ENCODE measurements at regions not wholly inside any gene's neighbourhood (a gene's known extent, or its start where the extent isn't known, plus 50 kb on each side); places are given as distances from the start of the nearest gene placed in this dataset.
"Not testable (repeated sequence)": the region's sequence is repeated elsewhere in the genome, so short reads cannot be mapped to it uniquely, and the experiment has no call there.

- peak in 1 of 2 donors; percentile 47 for ATAC-seq
- Histone ChIP-seq H3K4me1 (ENCODE audit: control insufficient read depth, insufficient read depth, low read length) (no peaks in the 10 kb centered on the region), H3K27ac (ENCODE audit: low read length) (no peak overlapping the region), H3K27me3 (ENCODE audit: control insufficient read depth, insufficient read depth) (no peaks in the 10 kb centered on the region), H3K4me3 (ENCODE audit: low read length) (no peak overlapping the region), H3K9me3 (ENCODE audit: control insufficient read depth, low read length) (no peaks in the 10 kb centered on the region)
- intact Hi-C loops (cut with DNase I): no loop called here
- WGBS: 86% methylated on average over 4 of the region's 4 CpGs
- no peak for DNase-seq
These were observed 172.2 kb downstream of the TM2D1 start for GRCh38 chr1:61552630-61553305.

GRCh38 chr1:61547302-61547701 lies 177.6 kb downstream of the TM2D1 start:
- intact Hi-C loops (cut with DNase I); H3K4me1 ChIP-seq (ENCODE audit: control insufficient read depth, insufficient read depth, low read length); H3K27me3 ChIP-seq (ENCODE audit: control insufficient read depth, insufficient read depth); ATAC-seq; H3K9me3 ChIP-seq (ENCODE audit: control insufficient read depth, low read length); DNase-seq; H3K27ac ChIP-seq (ENCODE audit: low read length); H3K4me3 ChIP-seq (ENCODE audit: low read length): not testable (repeated sequence)
- WGBS: 87% methylated on average over 2 of the region's 2 CpGs

GRCh38 chr1:61544870-61545269 lies 180.1 kb downstream of the TM2D1 start:
- WGBS: 71% methylated on average over 2 of the region's 2 CpGs
- DNase-seq; intact Hi-C loops (cut with DNase I); H3K4me1 ChIP-seq (ENCODE audit: control insufficient read depth, insufficient read depth, low read length); H3K9me3 ChIP-seq (ENCODE audit: control insufficient read depth, low read length); H3K27me3 ChIP-seq (ENCODE audit: control insufficient read depth, insufficient read depth); ATAC-seq; H3K27ac ChIP-seq (ENCODE audit: low read length); H3K4me3 ChIP-seq (ENCODE audit: low read length): not testable (repeated sequence)

GRCh38 chr1:61543498-61543897 lies 181.4 kb downstream of the TM2D1 start:
- ATAC-seq; H3K4me3 ChIP-seq (ENCODE audit: low read length); H3K9me3 ChIP-seq (ENCODE audit: control insufficient read depth, low read length); intact Hi-C loops (cut with DNase I); DNase-seq; H3K4me1 ChIP-seq (ENCODE audit: control insufficient read depth, insufficient read depth, low read length); H3K27ac ChIP-seq (ENCODE audit: low read length); H3K27me3 ChIP-seq (ENCODE audit: control insufficient read depth, insufficient read depth): not testable (repeated sequence)

- Histone ChIP-seq H3K9me3 (ENCODE audit: control insufficient read depth, low read length) (no peaks in the 10 kb centered on the region), H3K4me3 (ENCODE audit: low read length) (no peak overlapping the region), H3K4me1 (ENCODE audit: control insufficient read depth, insufficient read depth, low read length) (no peaks in the 10 kb centered on the region), H3K27ac (ENCODE audit: low read length) (no peak overlapping the region), H3K27me3 (ENCODE audit: control insufficient read depth, insufficient read depth) (no peaks in the 10 kb centered on the region)
- 88% methylated on average over 12 of the region's 12 CpGs for WGBS
- intact Hi-C loops (cut with DNase I): no loop called here
- ATAC-seq (no peak), DNase-seq (no peak)
These were observed 185.1 kb downstream of the TM2D1 start for GRCh38 chr1:61539720-61540462.

- intact Hi-C loops (cut with DNase I): no loop called here
- Histone ChIP-seq H3K4me3 (ENCODE audit: low read length) (no peak overlapping the region), H3K4me1 (ENCODE audit: control insufficient read depth, insufficient read depth, low read length) (no peaks in the 10 kb centered on the region), H3K9me3 (ENCODE audit: control insufficient read depth, low read length) (no peaks in the 10 kb centered on the region), H3K27me3 (ENCODE audit: control insufficient read depth, insufficient read depth) (no peaks in the 10 kb centered on the region), H3K27ac (ENCODE audit: low read length) (no peak overlapping the region)
- no peak for ATAC-seq
- no peak for DNase-seq
- 82% methylated on average over 4 of the region's 4 CpGs for WGBS
These were observed 186.7 kb downstream of the TM2D1 start for GRCh38 chr1:61538228-61538627.

GRCh38 chr1:61536174-61537108 lies 188.5 kb downstream of the TM2D1 start:
- 87% methylated on average over 3 of the region's 3 CpGs for WGBS
- DNase-seq: no peak
- no peaks in the 10 kb centered on the region for H3K4me1 ChIP-seq (ENCODE audit: control insufficient read depth, insufficient read depth, low read length)
- H3K27me3 ChIP-seq (ENCODE audit: control insufficient read depth, insufficient read depth): no peaks in the 10 kb centered on the region
- ATAC-seq: no peak
- H3K9me3 ChIP-seq (ENCODE audit: control insufficient read depth, low read length): no peaks in the 10 kb centered on the region
- no peak overlapping the region for H3K4me3 ChIP-seq (ENCODE audit: low read length)
- intact Hi-C loops (cut with DNase I): no loop called here
- no peak overlapping the region for H3K27ac ChIP-seq (ENCODE audit: low read length)

- no peak overlapping the region for H3K4me3 ChIP-seq (ENCODE audit: low read length)
- 97% methylated on average over 1 of the region's 1 CpG for WGBS
- DNase-seq: no peak
- ATAC-seq: no peak
- H3K9me3 ChIP-seq (ENCODE audit: control insufficient read depth, low read length): no peaks in the 10 kb centered on the region
- intact Hi-C loops (cut with DNase I): no loop called here
- H3K27ac ChIP-seq (ENCODE audit: low read length): no peak overlapping the region
- H3K27me3 ChIP-seq (ENCODE audit: control insufficient read depth, insufficient read depth): no peaks in the 10 kb centered on the region
- no peaks in the 10 kb centered on the region for H3K4me1 ChIP-seq (ENCODE audit: control insufficient read depth, insufficient read depth, low read length)
These were observed 190.1 kb downstream of the TM2D1 start for GRCh38 chr1:61534847-61535246.

GRCh38 chr1:61533546-61533945 lies 191.4 kb downstream of the TM2D1 start:
- Histone ChIP-seq H3K9me3 (ENCODE audit: control insufficient read depth, low read length) (no peaks in the 10 kb centered on the region), H3K27me3 (ENCODE audit: control insufficient read depth, insufficient read depth) (no peaks in the 10 kb centered on the region), H3K27ac (ENCODE audit: low read length) (no peak overlapping the region), H3K4me3 (ENCODE audit: low read length) (no peak overlapping the region), H3K4me1 (ENCODE audit: control insufficient read depth, insufficient read depth, low read length) (no peaks in the 10 kb centered on the region)
- no peak for ATAC-seq
- WGBS: 75% methylated on average over 1 of the region's 1 CpG
- no peak for DNase-seq
- intact Hi-C loops (cut with DNase I): no loop called here

GRCh38 chr1:61531716-61532115 lies 193.2 kb downstream of the TM2D1 start:
- Histone ChIP-seq H3K4me1 (ENCODE audit: control insufficient read depth, insufficient read depth, low read length) (no peaks in the 10 kb centered on the region), H3K4me3 (ENCODE audit: low read length) (no peak overlapping the region), H3K27ac (ENCODE audit: low read length) (no peak overlapping the region), H3K27me3 (ENCODE audit: control insufficient read depth, insufficient read depth) (no peaks in the 10 kb centered on the region), H3K9me3 (ENCODE audit: control insufficient read depth, low read length) (no peaks in the 10 kb centered on the region)
- DNase-seq: no peak
- 87% methylated on average over 2 of the region's 2 CpGs for WGBS
- intact Hi-C loops (cut with DNase I): no loop called here
- ATAC-seq: no peak

Measured in right cardiac atrium (tissue), 5 donors.